Ascending aorta (tissue), 2 donors: ENCODE measurements at regions not wholly inside any gene's neighbourhood (a gene's known extent, or its start where the extent isn't known, plus 50 kb on each side); places are given as distances from the start of the nearest gene placed in this dataset.

ENCODE experiments used
- DNase-seq, 2 donors: peaks; one replicate each; pipeline ENCODE4 v3.0.0-alpha.2; 2019; ENCODE audit warnings: low spot score in 2 of 2
- H3K27ac ChIP-seq, 2 donors: fragments of 200-600 bp; sonication (generic); one replicate each; pipeline ENCODE4 v1.5.1; 2016 to 2017; ENCODE audit warnings: mild to moderate bottlenecking in 1 of 2
- H3K27me3 ChIP-seq: fragments of 200-600 bp; sonication (generic); one replicate; pipeline ENCODE4 v1.5.1; 2017
- H3K36me3 ChIP-seq, 2 donors: fragments of 200-600 bp; sonication (generic); one replicate each; pipeline ENCODE4 v1.5.1; 2016
- H3K4me1 ChIP-seq, 2 donors: fragments of 200-600 bp; sonication (generic); one replicate each; pipeline ENCODE4 v1.5.1; 2016 to 2017; ENCODE audit warnings: mild to moderate bottlenecking in 1 of 2
- H3K4me3 ChIP-seq, 2 donors: fragments of 200-600 bp; sonication (generic); one replicate each; pipeline ENCODE4 v1.5.1; 2016 to 2017; ENCODE audit warnings: mild to moderate bottlenecking in 1 of 2
- H3K9me3 ChIP-seq, 2 donors: fragments of 200-600 bp; sonication (generic); one replicate each; pipeline ENCODE4 v1.5.1; 2016
- CTCF ChIP-seq, 3 experiments: fragments of 200-600 bp in 2 of 3; fragments of 450-650 bp in 1 of 3; sonication (generic) in 2 of 3; IDR thresholded peaks; one replicate each; pipeline ENCODE4 v1.5.1; 2016 to 2019; ENCODE audit warnings: antibody characterized with exemption in 3 of 3, mild to moderate bottlenecking in 1 of 3, moderate library complexity in 1 of 3
- intact Hi-C: fragments of 100-400 bp; cut with DNase I; formaldehyde crosslinking; loops from one replicate; pipeline ENCODE4 v1.15.1; 2023

GRCh38 chr1:200332716-200333115 lies 77.1 kb downstream of the ZNF281 start:
- TF ChIP-seq CTCF (IDR thresholded peaks at IDR 0.05) = no peak
- Histone ChIP-seq H3K9me3 (no peaks in the 10 kb centered on the region), H3K4me3 (no peak overlapping the region), H3K36me3 (no peaks in the 10 kb centered on the region), H3K27me3 (no peaks in the 10 kb centered on the region), H3K4me1 (no peaks in the 10 kb centered on the region), H3K27ac (no peak overlapping the region)
- intact Hi-C loops = no loop called here
- DNase-seq = no peak

- H3K4me1 ChIP-seq = no peaks in the 10 kb centered on the region
- H3K4me3 ChIP-seq = no peak overlapping the region
- no peak for TF ChIP-seq CTCF (IDR thresholded peaks at IDR 0.05)
- no peaks in the 10 kb centered on the region for H3K27me3 ChIP-seq
- H3K9me3 ChIP-seq = no peaks in the 10 kb centered on the region
- intact Hi-C loops = no loop called here
- H3K27ac ChIP-seq = no peak overlapping the region
- no peaks in the 10 kb centered on the region for H3K36me3 ChIP-seq
- no peak for DNase-seq
Measured at GRCh38 chr1:200330741-200331428, 79.0 kb downstream of the ZNF281 start.

- no peaks in the 10 kb centered on the region for H3K9me3 ChIP-seq
- no peak for TF ChIP-seq CTCF (IDR thresholded peaks at IDR 0.05)
- H3K27ac ChIP-seq = no peak overlapping the region
- H3K4me3 ChIP-seq = no peak overlapping the region
- no peaks in the 10 kb centered on the region for H3K27me3 ChIP-seq
- intact Hi-C loops = no loop called here
- no peak for DNase-seq
- no peaks in the 10 kb centered on the region for H3K4me1 ChIP-seq
- H3K36me3 ChIP-seq = no peaks in the 10 kb centered on the region
Measured at GRCh38 chr1:200329208-200329882, 80.5 kb downstream of the ZNF281 start.

- no peak overlapping the region for H3K4me3 ChIP-seq
- intact Hi-C loops = no loop called here
- no peaks in the 10 kb centered on the region for H3K9me3 ChIP-seq
- no peak for TF ChIP-seq CTCF (IDR thresholded peaks at IDR 0.05)
- no peaks in the 10 kb centered on the region for H3K4me1 ChIP-seq
- H3K36me3 ChIP-seq = no peaks in the 10 kb centered on the region
- no peaks in the 10 kb centered on the region for H3K27me3 ChIP-seq
- DNase-seq = no peak
- H3K27ac ChIP-seq = no peak overlapping the region
Measured at GRCh38 chr1:200328379-200328778, 81.5 kb downstream of the ZNF281 start.

GRCh38 chr1:200323856-200324400 lies 85.9 kb downstream of the ZNF281 start:
- intact Hi-C loops = no loop called here
- no peak for DNase-seq
- Histone ChIP-seq H3K36me3 (no peaks in the 10 kb centered on the region), H3K4me1 (no peaks in the 10 kb centered on the region), H3K9me3 (no peaks in the 10 kb centered on the region), H3K27me3 (no peaks in the 10 kb centered on the region), H3K4me3 (no peak overlapping the region), H3K27ac (no peak overlapping the region)
- TF ChIP-seq CTCF (IDR thresholded peaks at IDR 0.05) = no peak
